ENCODE measurements at regions not wholly inside any gene's neighbourhood (a gene's known extent, or its start where the extent isn't known, plus 50 kb on each side); places are given as distances from the start of the nearest gene placed in this dataset.

DNA sequence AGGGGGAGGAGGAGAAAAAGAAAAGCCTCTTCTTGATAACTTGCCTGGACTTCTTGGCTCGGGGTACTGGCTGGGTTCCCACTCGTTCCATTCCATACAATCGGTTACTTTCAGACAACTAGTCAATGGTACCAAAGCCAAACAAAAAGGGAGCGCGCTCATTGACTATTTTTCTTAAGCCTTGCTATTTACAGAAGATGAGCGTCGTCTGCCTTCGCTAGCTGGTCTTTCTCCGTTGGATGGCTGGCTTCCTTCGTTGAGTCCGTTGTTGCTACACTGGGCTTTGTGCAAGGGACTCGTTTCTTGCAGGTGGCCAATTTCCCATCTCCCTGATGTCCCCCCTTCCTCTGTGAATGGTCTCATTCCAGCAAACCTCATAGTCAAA is 260.4 kb downstream of the ZNF516 start:
- Mint-ChIP-seq H3K4me3 (ENCODE audit: unreplicated experiment) (no peak overlapping the region), H3K27ac (ENCODE audit: unreplicated experiment) (no peak overlapping the region), H3K36me3 (ENCODE audit: low read depth, unreplicated experiment) (no peaks in the 10 kb centered on the region), H3K4me1 (ENCODE audit: unreplicated experiment) (no peaks in the 10 kb centered on the region), H3K27me3 (ENCODE audit: unreplicated experiment) (no peaks in the 10 kb centered on the region), H3K9me3 (ENCODE audit: unreplicated experiment) (no peaks in the 10 kb centered on the region)
- DNase-seq (ENCODE audit: low spot score), result no peak
- TF ChIP-seq, protein P1, sequence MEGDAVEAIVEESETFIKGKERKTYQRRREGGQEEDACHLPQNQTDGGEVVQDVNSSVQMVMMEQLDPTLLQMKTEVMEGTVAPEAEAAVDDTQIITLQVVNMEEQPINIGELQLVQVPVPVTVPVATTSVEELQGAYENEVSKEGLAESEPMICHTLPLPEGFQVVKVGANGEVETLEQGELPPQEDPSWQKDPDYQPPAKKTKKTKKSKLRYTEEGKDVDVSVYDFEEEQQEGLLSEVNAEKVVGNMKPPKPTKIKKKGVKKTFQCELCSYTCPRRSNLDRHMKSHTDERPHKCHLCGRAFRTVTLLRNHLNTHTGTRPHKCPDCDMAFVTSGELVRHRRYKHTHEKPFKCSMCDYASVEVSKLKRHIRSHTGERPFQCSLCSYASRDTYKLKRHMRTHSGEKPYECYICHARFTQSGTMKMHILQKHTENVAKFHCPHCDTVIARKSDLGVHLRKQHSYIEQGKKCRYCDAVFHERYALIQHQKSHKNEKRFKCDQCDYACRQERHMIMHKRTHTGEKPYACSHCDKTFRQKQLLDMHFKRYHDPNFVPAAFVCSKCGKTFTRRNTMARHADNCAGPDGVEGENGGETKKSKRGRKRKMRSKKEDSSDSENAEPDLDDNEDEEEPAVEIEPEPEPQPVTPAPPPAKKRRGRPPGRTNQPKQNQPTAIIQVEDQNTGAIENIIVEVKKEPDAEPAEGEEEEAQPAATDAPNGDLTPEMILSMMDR (IDR thresholded peaks at IDR 0.05; ENCODE audit: unreplicated experiment), result no peak

DNA sequence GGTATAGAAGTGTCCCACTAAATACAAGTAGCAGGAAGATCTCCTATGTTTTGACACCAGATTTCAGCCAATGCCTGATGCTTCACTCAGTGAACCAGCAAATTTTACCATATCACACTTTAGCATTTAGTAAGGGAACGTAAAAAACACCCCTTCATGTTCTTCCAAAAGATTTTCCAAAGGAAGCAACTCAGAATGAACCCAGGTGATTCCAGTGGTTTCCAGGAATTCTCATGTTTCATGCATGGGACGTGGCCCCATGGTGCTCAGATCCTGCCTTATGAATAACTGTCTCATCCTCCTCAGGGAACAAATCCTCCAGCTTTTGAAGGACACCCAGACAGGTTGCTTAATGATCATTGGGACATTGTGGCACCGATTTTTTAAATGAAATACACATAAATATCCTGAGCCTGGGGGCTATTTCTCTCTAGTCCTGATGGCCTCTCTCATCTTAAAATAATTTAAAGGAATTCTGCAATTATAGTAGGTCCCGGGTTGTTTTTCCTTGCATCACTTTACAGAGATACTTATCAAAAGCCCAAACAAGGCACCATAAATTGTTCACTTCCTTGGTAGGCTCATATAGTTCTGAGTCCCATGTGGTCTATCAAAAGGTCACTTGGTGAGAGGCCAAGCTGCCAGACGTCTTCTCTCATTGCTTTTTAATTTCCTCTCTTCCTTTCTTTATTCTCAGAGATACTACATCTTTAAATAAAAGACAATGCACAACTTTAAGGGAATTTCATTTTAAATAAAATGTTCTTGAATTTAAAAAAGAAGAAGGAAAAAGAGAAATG is 261.0 kb downstream of the ZNF516 start:
- Mint-ChIP-seq H3K36me3 (ENCODE audit: low read depth, unreplicated experiment) (no peaks in the 10 kb centered on the region), H3K4me3 (ENCODE audit: unreplicated experiment) (no peak overlapping the region), H3K27ac (ENCODE audit: unreplicated experiment) (no peak overlapping the region), H3K27me3 (ENCODE audit: unreplicated experiment) (no peaks in the 10 kb centered on the region), H3K9me3 (ENCODE audit: unreplicated experiment) (no peaks in the 10 kb centered on the region), H3K4me1 (ENCODE audit: unreplicated experiment) (no peaks in the 10 kb centered on the region)
- TF ChIP-seq, protein P1 (IDR thresholded peaks at IDR 0.05; ENCODE audit: unreplicated experiment), result no peak
- DNase-seq (ENCODE audit: low spot score), result no peak

DNA sequence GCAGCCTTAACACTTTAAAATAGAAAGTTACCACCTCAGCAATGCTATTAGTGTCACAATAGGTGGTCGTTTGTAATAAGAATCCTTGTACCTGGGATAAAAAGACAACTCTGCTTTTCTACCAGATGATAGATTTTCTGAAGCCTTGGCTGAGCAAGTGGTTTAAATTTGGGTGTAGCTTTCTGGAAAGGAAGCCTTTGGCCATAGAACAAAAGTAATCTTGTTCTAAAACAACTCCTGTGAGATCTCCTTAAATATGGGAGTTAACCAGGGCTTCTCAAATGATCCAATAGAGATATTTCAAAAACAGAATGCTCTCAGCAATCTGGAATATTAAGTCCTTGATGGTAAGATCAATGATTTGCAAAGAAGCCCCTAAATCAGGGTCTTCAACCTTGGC is 261.6 kb downstream of the ZNF516 start:
- Mint-ChIP-seq H3K9me3 (ENCODE audit: unreplicated experiment) (no peaks in the 10 kb centered on the region), H3K27ac (ENCODE audit: unreplicated experiment) (no peak overlapping the region), H3K4me3 (ENCODE audit: unreplicated experiment) (no peak overlapping the region), H3K4me1 (ENCODE audit: unreplicated experiment) (no peaks in the 10 kb centered on the region), H3K27me3 (ENCODE audit: unreplicated experiment) (no peaks in the 10 kb centered on the region), H3K36me3 (ENCODE audit: low read depth, unreplicated experiment) (no peaks in the 10 kb centered on the region)
- no peak for DNase-seq (ENCODE audit: low spot score)
- TF ChIP-seq, protein P1 (IDR thresholded peaks at IDR 0.05; ENCODE audit: unreplicated experiment), result no peak

DNA sequence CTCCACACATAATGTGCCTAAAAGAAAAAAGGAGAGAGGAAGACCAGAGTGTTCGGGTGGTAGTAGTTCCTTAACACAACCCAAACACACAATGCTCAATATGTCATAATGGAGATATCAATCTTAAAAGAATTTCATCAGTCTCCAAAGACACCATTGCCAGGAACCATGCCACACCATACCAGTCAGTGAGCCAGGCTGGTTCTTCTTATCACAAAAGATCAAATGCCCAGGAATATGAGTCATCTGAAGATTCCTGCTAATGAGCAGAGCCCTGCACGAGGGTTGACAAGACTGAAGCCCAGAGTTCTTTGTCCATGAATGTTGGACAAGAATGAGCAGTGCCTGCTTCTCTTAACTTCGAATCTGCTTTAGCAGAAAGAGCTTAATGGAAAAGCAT is 262.3 kb downstream of the ZNF516 start:
- H3K27me3 Mint-ChIP-seq (ENCODE audit: unreplicated experiment), result no peaks in the 10 kb centered on the region
- no peak overlapping the region for H3K4me3 Mint-ChIP-seq (ENCODE audit: unreplicated experiment)
- H3K4me1 Mint-ChIP-seq (ENCODE audit: unreplicated experiment), result no peaks in the 10 kb centered on the region
- H3K36me3 Mint-ChIP-seq (ENCODE audit: low read depth, unreplicated experiment), result no peaks in the 10 kb centered on the region
- H3K27ac Mint-ChIP-seq (ENCODE audit: unreplicated experiment), result no peak overlapping the region
- TF ChIP-seq, protein P1 (IDR thresholded peaks at IDR 0.05; ENCODE audit: unreplicated experiment), result no peak
- no peak for DNase-seq (ENCODE audit: low spot score)
- H3K9me3 Mint-ChIP-seq (ENCODE audit: unreplicated experiment), result no peaks in the 10 kb centered on the region

DNA sequence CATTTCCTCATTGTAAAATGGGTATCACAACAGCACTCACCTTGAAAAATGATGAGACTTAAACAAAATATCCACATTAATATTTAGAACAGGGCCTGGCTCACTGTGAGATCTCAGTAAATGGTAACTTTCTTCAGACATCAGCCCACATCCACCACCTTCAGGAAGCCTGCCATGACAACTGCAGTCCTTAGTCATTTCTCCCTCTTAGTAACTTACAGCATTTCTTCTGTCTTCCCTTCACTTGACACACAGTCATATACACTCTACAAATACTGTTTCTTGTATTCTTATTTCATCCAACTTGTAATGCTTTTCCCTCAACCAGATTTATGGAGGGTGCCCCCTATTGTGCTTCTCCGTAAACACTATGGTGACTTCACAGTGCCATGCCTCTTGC is 263.0 kb downstream of the ZNF516 start:
- H3K9me3 Mint-ChIP-seq (ENCODE audit: unreplicated experiment), result no peaks in the 10 kb centered on the region
- H3K4me3 Mint-ChIP-seq (ENCODE audit: unreplicated experiment), result no peak overlapping the region
- DNase-seq (ENCODE audit: low spot score), result no peak
- TF ChIP-seq, protein P1 (IDR thresholded peaks at IDR 0.05; ENCODE audit: unreplicated experiment), result no peak
- no peak overlapping the region for H3K27ac Mint-ChIP-seq (ENCODE audit: unreplicated experiment)
- H3K36me3 Mint-ChIP-seq (ENCODE audit: low read depth, unreplicated experiment), result no peaks in the 10 kb centered on the region
- H3K4me1 Mint-ChIP-seq (ENCODE audit: unreplicated experiment), result no peaks in the 10 kb centered on the region
- no peaks in the 10 kb centered on the region for H3K27me3 Mint-ChIP-seq (ENCODE audit: unreplicated experiment)

Measured in endothelial cell (in vitro differentiated cells).